DND-41 (cell line): ENCODE measurements at regions not wholly inside any gene's neighbourhood (a gene's known extent, or its start where the extent isn't known, plus 50 kb on each side); places are given as distances from the start of the nearest gene placed in this dataset.

Experiments used
- ATAC-seq: fragments of 200-7000 bp; cut with Tn5 transposase; 3 replicates; pipeline ENCODE4 v1.9.1; 2021; ENCODE audit warnings: low read depth; ENCODE audit not compliant: insufficient read depth
- DNase-seq: peaks from one replicate; pipeline ENCODE4 v3.0.0-alpha.2; 2020
- H2AFZ ChIP-seq: 2 replicates; pipeline ENCODE4 v1.6.0; 2012; ENCODE audit warnings: low read depth, low read length
- H3K27ac ChIP-seq: 2 replicates; pipeline ENCODE4 v1.5.1; 2012; ENCODE audit warnings: low read length, inconsistent platforms
- H3K27me3 ChIP-seq: fragments of 200-600 bp; sonication (generic); 2 replicates; pipeline ENCODE4 v1.6.0; 2012; ENCODE audit warnings: low read length, mild to moderate bottlenecking, inconsistent platforms; ENCODE audit not compliant: insufficient read depth, poor library complexity
- H3K36me3 ChIP-seq: 2 replicates; pipeline ENCODE4 v1.5.1; 2012; ENCODE audit warnings: low read length, inconsistent platforms; ENCODE audit not compliant: insufficient read depth
- H3K4me1 ChIP-seq: 2 replicates; pipeline ENCODE4 v1.5.1; 2012; ENCODE audit warnings: mild to moderate bottlenecking, low read length; ENCODE audit not compliant: insufficient read depth
- H3K4me2 ChIP-seq: 2 replicates; pipeline ENCODE4 v1.6.0; 2012; ENCODE audit warnings: mild to moderate bottlenecking, moderate library complexity, low read length, inconsistent platforms; ENCODE audit not compliant: insufficient read depth
- H3K4me3 ChIP-seq, 2 experiments: fragments of 200-600 bp in 1 of 2; shearing (Covaris generic) in 1 of 2; 2 replicates each; pipeline ENCODE4 v1.5.1; 2012 to 2016; ENCODE audit warnings: inconsistent platforms in 2 of 2, low read length in 2 of 2, mild to moderate bottlenecking in 2 of 2, low read depth in 1 of 2, moderate library complexity in 1 of 2
- H3K79me2 ChIP-seq: 2 replicates; pipeline ENCODE4 v1.6.0; 2012; ENCODE audit warnings: low read length, inconsistent platforms; ENCODE audit not compliant: insufficient read depth
- H3K9ac ChIP-seq: 2 replicates; pipeline ENCODE4 v1.6.0; 2012; ENCODE audit warnings: low read depth, mild to moderate bottlenecking, inconsistent platforms, low read length, moderate library complexity
- H3K9me3 ChIP-seq: 2 replicates; pipeline ENCODE4 v1.5.1; 2012; ENCODE audit warnings: low read length, moderate library complexity, mild to moderate bottlenecking, inconsistent platforms; ENCODE audit not compliant: insufficient read depth, severe bottlenecking
- H4K20me1 ChIP-seq: 2 replicates; pipeline ENCODE4 v1.6.0; 2012; ENCODE audit warnings: low read length; ENCODE audit not compliant: insufficient read depth
- CTCF ChIP-seq: IDR thresholded peaks from 2 replicates; pipeline ENCODE4 v1.5.1; 2012; ENCODE audit warnings: borderline replicate concordance, low read length, moderate library complexity, mild to moderate bottlenecking; ENCODE audit not compliant: poor library complexity, severe bottlenecking; ENCODE audit errors: extremely low read depth
- EZH2 ChIP-seq: IDR thresholded peaks from 3 replicates; pipeline ENCODE4 v1.6.1; 2012; ENCODE audit warnings: borderline replicate concordance, low read depth, mild to moderate bottlenecking, moderate library complexity, low read length, inconsistent platforms; ENCODE audit not compliant: severe bottlenecking

DNA sequence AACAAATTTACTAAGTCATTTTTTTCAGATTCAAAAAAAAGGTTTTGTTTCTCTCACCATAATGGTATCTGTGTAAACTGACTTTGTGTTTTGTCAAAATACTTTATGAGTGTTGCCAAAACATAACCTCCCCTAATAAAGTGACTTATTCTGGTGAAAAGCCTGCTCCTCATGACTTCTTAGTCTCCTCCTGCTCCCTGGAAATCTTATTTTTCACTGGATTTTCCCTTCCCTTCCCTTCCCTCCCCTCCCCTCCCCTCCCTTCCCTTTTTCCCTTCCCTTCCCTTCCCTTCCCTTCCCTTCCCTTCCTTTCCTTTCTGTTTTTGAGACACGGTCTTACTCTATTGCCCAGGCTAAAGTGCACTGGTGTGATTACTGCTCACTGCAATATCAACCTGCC is 650.1 kb upstream of the GHITM start:
- DNase-seq (no peak), ATAC-seq (no peak)
- no peaks in the 10 kb centered on the region for H3K9me3 ChIP-seq
- H3K79me2 ChIP-seq, result no peaks in the 10 kb centered on the region
- H3K4me3 ChIP-seq, result no peak overlapping the region
- no peak overlapping the region for H2AFZ ChIP-seq
- H3K4me2 ChIP-seq, result no peak overlapping the region
- no peak overlapping the region for H3K27ac ChIP-seq
- H4K20me1 ChIP-seq, result no peaks in the 10 kb centered on the region
- TF ChIP-seq CTCF (no peak), EZH2 (no peak)
- no peaks in the 10 kb centered on the region for H3K27me3 ChIP-seq
- H3K36me3 ChIP-seq, result no peaks in the 10 kb centered on the region
- no peaks in the 10 kb centered on the region for H3K4me1 ChIP-seq
- H3K9ac ChIP-seq, result no peak overlapping the region

DNA sequence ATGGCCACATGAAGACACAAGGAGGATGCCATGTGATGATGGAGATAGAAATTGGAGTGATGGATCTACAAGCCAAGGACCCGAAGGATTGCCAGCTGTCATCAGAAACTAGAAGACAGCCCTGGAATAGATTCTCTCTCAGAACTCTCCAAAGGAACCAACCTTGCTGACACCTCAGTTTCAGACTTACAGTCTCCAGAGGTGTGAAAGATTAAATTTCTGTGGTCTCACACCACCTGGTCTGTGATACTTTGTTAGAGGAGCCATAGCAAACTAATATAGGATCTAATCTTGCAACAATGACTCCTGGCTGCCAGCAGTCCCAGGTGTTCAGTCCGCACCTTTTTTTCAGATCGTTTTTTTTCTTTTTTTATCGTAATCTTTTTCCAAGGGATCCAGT is 647.3 kb upstream of the GHITM start:
- H3K9ac ChIP-seq, result no peak overlapping the region
- no peak for ATAC-seq
- no peak overlapping the region for H3K27ac ChIP-seq

GRCh38 chr10:83512681-83513080 is 626.6 kb upstream of the GHITM start:
- Histone ChIP-seq H3K9me3 (no peaks in the 10 kb centered on the region), H3K36me3 (no peaks in the 10 kb centered on the region), H3K9ac (no peak overlapping the region), H4K20me1 (no peaks in the 10 kb centered on the region), H3K4me1 (no peaks in the 10 kb centered on the region), H2AFZ (no peak overlapping the region), H3K79me2 (no peaks in the 10 kb centered on the region), H3K27ac (no peak overlapping the region), H3K4me3 (no peak overlapping the region), H3K27me3 (no peaks in the 10 kb centered on the region), H3K4me2 (no peak overlapping the region)
- TF ChIP-seq EZH2 (no peak), CTCF (no peak)
- ATAC-seq (no peak), DNase-seq (no peak)

More for the DNA sequence above, 647.3 kb upstream of the GHITM start:
- TF ChIP-seq EZH2 (no peak), CTCF (no peak)
- DNase-seq, result no peak
- Histone ChIP-seq H3K9me3 (no peaks in the 10 kb centered on the region), H4K20me1 (no peaks in the 10 kb centered on the region), H3K36me3 (no peaks in the 10 kb centered on the region), H3K4me2 (no peak overlapping the region), H3K4me3 (no peak overlapping the region), H3K27me3 (no peaks in the 10 kb centered on the region), H2AFZ (no peak overlapping the region), H3K79me2 (no peaks in the 10 kb centered on the region), H3K4me1 (no peaks in the 10 kb centered on the region)

DNA sequence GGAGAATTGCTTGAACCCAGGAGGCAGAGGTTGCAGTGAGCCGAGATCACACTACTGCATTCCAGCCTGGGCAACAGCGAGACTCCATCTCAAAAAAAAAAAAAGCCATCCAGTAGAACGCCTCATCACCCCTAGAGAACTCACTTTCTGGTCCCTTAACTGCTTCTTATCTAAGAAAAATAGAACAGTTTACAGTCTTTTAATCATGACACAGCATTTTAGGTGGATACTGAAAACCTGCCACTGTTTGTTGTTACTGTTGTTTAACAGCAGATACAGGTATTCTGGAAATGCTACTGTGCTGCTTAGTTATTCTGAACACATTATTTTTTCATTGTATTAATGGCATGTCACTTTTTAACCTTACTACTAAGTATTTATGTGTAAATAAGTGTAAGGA is 624.3 kb upstream of the GHITM start:
- Histone ChIP-seq H3K27ac (no peak overlapping the region), H3K4me1 (no peaks in the 10 kb centered on the region), H3K9me3 (no peaks in the 10 kb centered on the region), H4K20me1 (no peaks in the 10 kb centered on the region), H2AFZ (no peak overlapping the region), H3K27me3 (no peaks in the 10 kb centered on the region), H3K36me3 (no peaks in the 10 kb centered on the region), H3K9ac (no peak overlapping the region), H3K4me2 (no peak overlapping the region), H3K79me2 (no peaks in the 10 kb centered on the region), H3K4me3 (no peak overlapping the region)
- TF ChIP-seq CTCF (no peak), EZH2 (no peak)
- DNase-seq, result no peak
- no peak for ATAC-seq
